GM12891 (cell line): ENCODE measurements at regions not wholly inside any gene's neighbourhood (a gene's known extent, or its start where the extent isn't known, plus 50 kb on each side); places are given as distances from the start of the nearest gene placed in this dataset.

Experiments
- POLR2A ChIP-seq: IDR thresholded peaks from 2 replicates; pipeline ENCODE4 v1.6.1; 2011; ENCODE audit warnings: low read depth, low read length, control low read depth
- SPI1 ChIP-seq: IDR thresholded peaks from 2 replicates; pipeline ENCODE4 v1.6.1; 2011; ENCODE audit warnings: low read depth, low read length, control low read depth

DNA sequence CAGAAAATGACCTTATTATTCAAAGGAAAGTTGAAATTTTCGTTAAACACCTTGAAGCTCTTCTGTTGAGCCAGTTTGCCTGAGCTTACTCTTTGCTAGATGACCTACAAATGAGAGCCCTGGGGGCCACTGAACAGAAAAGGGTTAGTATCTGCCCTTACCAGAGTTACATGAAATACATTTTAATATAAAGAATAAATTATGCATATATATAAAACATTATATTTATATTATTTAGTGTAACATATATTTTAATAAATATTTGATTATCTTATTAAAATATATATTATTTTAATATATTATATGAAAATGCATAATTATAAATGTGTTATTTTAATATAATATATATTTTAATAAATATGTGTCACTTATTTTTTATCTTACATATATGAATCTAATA, 628.4 kb upstream of the TPK1 start:
- TF ChIP-seq SPI1 (no peak), POLR2A (no peak)
